Forelimb muscle (tissue), 1 donor: ENCODE measurements at regions not wholly inside any gene's neighbourhood (a gene's known extent, or its start where the extent isn't known, plus 50 kb on each side); places are given as distances from the start of the nearest gene placed in this dataset.
"Not testable (repeated sequence)": the region's sequence is repeated elsewhere in the genome, so short reads cannot be mapped to it uniquely, and the experiment has no call there.

Source experiments
- DNase-seq: peaks from one replicate; pipeline ENCODE4 v3.0.0-alpha.2; 2013; ENCODE audit warnings: low read depth

DNA sequence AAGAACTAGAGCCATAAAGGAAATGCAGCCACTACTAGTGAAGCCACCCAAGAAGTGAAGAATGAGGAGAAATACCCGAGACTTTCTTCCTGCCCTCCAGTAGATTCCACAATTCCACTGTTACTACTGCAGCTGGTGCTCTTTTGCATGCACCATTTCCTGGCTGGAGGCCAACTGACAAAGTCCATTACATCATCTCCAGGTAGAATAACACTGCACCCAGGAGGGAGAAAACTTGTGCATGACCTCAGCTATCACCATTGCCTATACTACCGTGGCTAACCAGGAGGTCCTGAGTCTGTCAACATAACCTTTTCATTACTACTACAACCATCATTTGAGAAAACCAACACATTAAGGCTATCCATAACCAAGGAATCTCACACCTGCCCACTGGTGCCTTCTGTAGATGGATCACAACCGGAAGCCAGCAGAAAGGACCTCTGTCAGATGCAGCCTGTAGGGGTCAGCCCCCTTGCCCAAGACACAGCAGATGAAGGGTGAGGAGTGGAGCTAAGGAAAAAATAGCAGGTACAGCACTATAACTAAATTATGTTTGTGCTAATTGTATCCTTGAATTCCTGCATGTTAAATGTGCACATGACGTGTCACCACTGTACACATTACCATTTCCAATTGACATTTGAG, 200.8 kb upstream of the C2CD4B start:
- no peak for DNase-seq

- no peak for DNase-seq
These were observed 204.4 kb upstream of the C2CD4B start for GRCh38 chr15:62369454-62369853.

DNA sequence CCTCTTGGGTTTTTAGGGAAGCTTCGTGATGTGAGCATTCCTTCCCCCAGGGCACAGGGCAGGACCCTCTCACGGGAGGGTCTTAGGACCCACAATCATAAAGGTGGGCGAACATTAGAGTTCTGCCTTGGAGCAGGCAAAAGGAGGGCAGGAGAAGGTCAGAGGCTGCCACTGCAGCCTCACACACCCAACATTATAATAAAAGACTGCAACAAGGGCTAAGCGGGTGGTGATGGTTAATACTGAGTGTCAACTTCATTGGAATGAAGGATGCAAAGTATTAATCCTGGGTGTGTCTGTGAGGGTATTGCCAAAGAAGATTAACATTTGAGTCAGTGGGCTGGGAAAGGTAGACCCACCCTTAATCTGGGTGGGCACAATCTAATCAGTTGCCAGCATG, 206.6 kb upstream of the C2CD4B start:
- not testable (repeated sequence) for DNase-seq

GRCh38 chr15:62377736-62378480, 212.8 kb upstream of the C2CD4B start:
- DNase-seq, result no peak

GRCh38 chr15:62378772-62379498, 213.8 kb upstream of the C2CD4B start:
- no peak for DNase-seq

GRCh38 chr15:62380011-62380410, 214.9 kb upstream of the C2CD4B start:
- DNase-seq, result no peak

GRCh38 chr15:62382046-62382445, 217.0 kb upstream of the C2CD4B start:
- no peak for DNase-seq

DNA sequence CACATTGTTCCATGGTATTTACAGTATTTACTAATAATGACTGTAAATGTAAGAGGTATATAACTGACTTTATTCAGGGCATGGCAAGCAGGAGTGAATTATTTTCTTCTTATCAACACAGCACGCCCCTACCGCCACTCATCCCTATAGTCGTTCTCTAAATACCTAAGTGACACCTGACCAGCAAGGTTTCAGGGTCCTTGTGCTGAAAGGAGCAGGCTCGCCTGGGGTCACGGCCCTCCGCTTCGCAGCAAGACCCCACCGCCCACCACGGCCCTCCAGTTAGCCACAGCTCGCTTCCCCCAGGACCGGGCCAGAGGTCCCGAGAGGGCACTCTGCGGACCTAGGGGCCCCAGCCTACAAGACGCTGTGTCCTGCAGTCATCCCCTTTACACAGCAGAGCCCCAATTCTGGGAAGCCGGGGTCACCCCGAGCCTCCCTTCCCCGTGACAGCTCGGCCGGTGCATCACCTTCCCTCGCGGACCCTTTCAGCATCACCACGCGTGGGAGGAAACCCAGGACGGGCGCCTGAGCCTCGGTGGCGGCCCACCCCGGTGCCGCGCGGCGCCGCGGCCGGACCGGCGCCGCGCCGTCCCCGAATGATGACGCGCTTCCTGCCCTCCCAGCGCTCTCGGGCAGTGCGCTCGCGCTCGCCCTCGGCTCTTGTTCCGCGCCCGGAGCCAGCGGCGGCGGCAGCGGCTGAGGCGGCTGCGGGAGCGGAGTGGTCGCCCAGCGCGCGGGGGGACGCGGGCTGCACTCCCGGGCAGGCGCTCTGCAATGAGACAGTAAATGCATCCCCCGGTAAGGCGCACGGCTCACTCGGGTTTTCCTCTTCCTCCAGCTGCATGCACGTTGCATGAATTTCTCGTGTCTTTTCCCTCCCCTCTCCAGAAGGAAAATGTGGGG, 225.1 kb upstream of the C2CD4B start, which contains the start of gene TLN2:
TLN2 (plus strand) TSS at position 666 of the 906 bp plus-strand sequence.
- no peak for DNase-seq

- no peak for DNase-seq
These were observed 225.9 kb upstream of the C2CD4B start for GRCh38 chr15:62390791-62391640.

GRCh38 chr15:62391641-62392262, 226.7 kb upstream of the C2CD4B start:
- no peak for DNase-seq

GRCh38 chr15:62392376-62392775, 227.3 kb upstream of the C2CD4B start:
- no peak for DNase-seq

DNA sequence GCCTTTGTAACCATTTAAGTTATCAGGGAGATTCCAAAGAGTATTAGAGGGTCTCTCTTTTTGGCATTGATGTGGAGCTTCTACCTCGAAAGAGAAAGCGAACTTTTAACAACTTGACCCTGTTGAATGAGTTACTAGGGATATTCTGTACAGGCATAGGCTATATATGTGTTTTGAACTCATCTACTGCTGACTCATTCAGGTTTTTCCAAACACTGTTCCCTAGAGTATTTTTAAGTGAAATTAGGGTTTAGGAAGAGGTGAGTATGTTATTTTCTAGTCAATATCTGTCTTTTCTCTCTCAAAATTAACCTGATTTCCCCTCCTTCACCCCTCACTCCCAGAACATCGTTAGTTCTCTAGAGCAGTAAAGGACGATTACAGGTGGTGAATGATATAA, 228.1 kb upstream of the C2CD4B start:
- DNase-seq, result no peak

GRCh38 chr15:62394079-62394478, 229.0 kb upstream of the C2CD4B start:
- DNase-seq, result no peak

- DNase-seq, result no peak
These were observed 235.7 kb upstream of the C2CD4B start for GRCh38 chr15:62400778-62401177.

- DNase-seq, result no peak
These were observed 237.6 kb upstream of the C2CD4B start for GRCh38 chr15:62402687-62403086.

- no peak for DNase-seq
These were observed 238.2 kb upstream of the C2CD4B start for GRCh38 chr15:62403164-62403809.

GRCh38 chr15:62404194-62404985, 239.3 kb upstream of the C2CD4B start:
- no peak for DNase-seq

GRCh38 chr15:62406305-62406891, 241.3 kb upstream of the C2CD4B start:
- no peak for DNase-seq
